ENCODE measurements at regions not wholly inside any gene's neighbourhood (a gene's known extent, or its start where the extent isn't known, plus 50 kb on each side); places are given as distances from the start of the nearest gene placed in this dataset.
"Not testable (repeated sequence)": the region's sequence is repeated elsewhere in the genome, so short reads cannot be mapped to it uniquely, and the experiment has no call there.

GRCh38 chr15:75763635-75764600, 51.3 kb upstream of the CSPG4 start:
- DNase-seq (ENCODE audit: low spot score) = not testable (repeated sequence)

- no peak for DNase-seq (ENCODE audit: low spot score)
These were observed 50.5 kb upstream of the CSPG4 start for GRCh38 chr15:75763137-75763611.
